Aorta (tissue), 5 donors: ENCODE measurements at regions not wholly inside any gene's neighbourhood (a gene's known extent, or its start where the extent isn't known, plus 50 kb on each side); places are given as distances from the start of the nearest gene placed in this dataset.
"Not testable (repeated sequence)": the region's sequence is repeated elsewhere in the genome, so short reads cannot be mapped to it uniquely, and the experiment has no call there.

Experiments used
- ATAC-seq: fragments of 200-7000 bp; cut with Tn5 transposase; one replicate; pipeline ENCODE4 v1.9.1; 2022; ENCODE audit warnings: moderate library complexity; ENCODE audit not compliant: low FRiP score
- DNase-seq, 2 donors: peaks; one replicate each; pipeline ENCODE4 v3.0.0-alpha.2; 2020
- H3K27ac ChIP-seq, 2 donors: one replicate each; pipeline ENCODE4 v1.5.1; 2013; ENCODE audit warnings: low read length in 2 of 2, mild to moderate bottlenecking in 2 of 2, moderate library complexity in 2 of 2, control low read depth in 1 of 2, inconsistent platforms in 1 of 2, low read depth in 1 of 2
- H3K27me3 ChIP-seq, 2 donors: one replicate each; pipeline ENCODE4 v1.6.1; 2013; ENCODE audit warnings: control low read depth in 1 of 2, low read length in 1 of 2, mild to moderate bottlenecking in 1 of 2, moderate library complexity in 1 of 2; ENCODE audit not compliant: insufficient read depth in 2 of 2, control insufficient read depth in 1 of 2
- H3K36me3 ChIP-seq, 2 donors: one replicate each; pipeline ENCODE4 v1.6.1; 2013; ENCODE audit warnings: control low read depth in 1 of 2, low read length in 1 of 2, mild to moderate bottlenecking in 1 of 2; ENCODE audit not compliant: insufficient read depth in 2 of 2, control insufficient read depth in 1 of 2
- H3K4me1 ChIP-seq, 2 donors: one replicate each; pipeline ENCODE4 v1.6.1; 2013; ENCODE audit warnings: low read length in 2 of 2, control low read depth in 1 of 2, mild to moderate bottlenecking in 1 of 2, moderate library complexity in 1 of 2; ENCODE audit not compliant: insufficient read depth in 2 of 2, control insufficient read depth in 1 of 2
- H3K4me3 ChIP-seq, 2 donors: one replicate each; pipeline ENCODE4 v1.5.1; 2013; ENCODE audit warnings: low read length in 2 of 2, control low read depth in 1 of 2, mild to moderate bottlenecking in 1 of 2
- H3K9me3 ChIP-seq: one replicate; pipeline ENCODE4 v1.6.1; 2013; ENCODE audit warnings: mild to moderate bottlenecking, low read length; ENCODE audit not compliant: control insufficient read depth
- WGBS, 2 donors: extraction: QIAGEN DNeasy Blood & Tissue Kit; methylation state at CpG; one replicate each; pipeline ENCODE4 v1.1.7; 2013; 5-methylcytosine and 5-hydroxymethylcytosine counted together
- intact Hi-C, 2 donors: fragments of 100-400 bp; cut with DNase I; formaldehyde crosslinking; loops; one replicate each; pipeline versions ENCODE4 v1.14.2 to v1.15.0; 2022
- donor health status: healthy with polysubstance abuse.
- donor health status: Bipolar disorder and iron deficiency.
- donor health status: DM: no; HTN: no; CAD: no.
- donor health status: DM: no; HTN: no; CAD: no.
- donor health status: DM: yes; HTN: yes; CAD: no.

- H3K4me1 ChIP-seq, H3K36me3 ChIP-seq, H3K27me3 ChIP-seq, ATAC-seq, H3K27ac ChIP-seq, intact Hi-C loops, H3K9me3 ChIP-seq, H3K4me3 ChIP-seq, DNase-seq: not testable (repeated sequence)
- 58 to 80% methylated on average over 3 of the region's 3 CpGs for WGBS, 2 donors
Measured at GRCh38 chr7:32768866-32769510, 122.6 kb downstream of the KBTBD2 start.

- H3K27ac ChIP-seq, DNase-seq, H3K9me3 ChIP-seq, H3K27me3 ChIP-seq, H3K4me1 ChIP-seq, intact Hi-C loops, ATAC-seq, H3K4me3 ChIP-seq, H3K36me3 ChIP-seq: not testable (repeated sequence)
- WGBS, 2 donors: 93% methylated on average over 1 of the region's 1 CpG
Measured at GRCh38 chr7:32768338-32768737, 123.2 kb downstream of the KBTBD2 start.

GRCh38 chr7:32765649-32766251 is 125.8 kb downstream of the KBTBD2 start:
- H3K27ac ChIP-seq, H3K36me3 ChIP-seq, DNase-seq, H3K9me3 ChIP-seq, ATAC-seq, intact Hi-C loops, H3K4me1 ChIP-seq, H3K27me3 ChIP-seq, H3K4me3 ChIP-seq: not testable (repeated sequence)
- WGBS, 2 donors: 24 to 26% methylated on average over 4 of the region's 4 CpGs

- no peaks in the 10 kb centered on the region for H3K4me1 ChIP-seq
- no peaks in the 10 kb centered on the region for H3K9me3 ChIP-seq
- no peak overlapping the region for H3K27ac ChIP-seq
- ATAC-seq (no peak), DNase-seq (no peak)
- H3K4me3 ChIP-seq: no peak overlapping the region
- intact Hi-C loops: no loop called here
- no peaks in the 10 kb centered on the region for H3K36me3 ChIP-seq
- 86 to 90% methylated on average over 3 of the region's 3 CpGs for WGBS, 2 donors
- H3K27me3 ChIP-seq: no peaks in the 10 kb centered on the region
Measured at GRCh38 chr7:32765185-32765584, 126.4 kb downstream of the KBTBD2 start.

GRCh38 chr7:32762925-32763293 is 128.7 kb downstream of the KBTBD2 start:
- no peaks in the 10 kb centered on the region for H3K4me1 ChIP-seq
- WGBS, 2 donors: 68 to 79% methylated on average over 23 of the region's 23 CpGs
- ATAC-seq (no peak), DNase-seq (peak in 1 of 2 donors; percentile 33)
- intact Hi-C loops: no loop called here
- H3K9me3 ChIP-seq: no peaks in the 10 kb centered on the region
- no peaks in the 10 kb centered on the region for H3K27me3 ChIP-seq
- no peaks in the 10 kb centered on the region for H3K36me3 ChIP-seq
- no peak overlapping the region for H3K4me3 ChIP-seq
- H3K27ac ChIP-seq: no peak overlapping the region

GRCh38 chr7:32762206-32762924 is 129.2 kb downstream of the KBTBD2 start:
- H3K9me3 ChIP-seq, H3K36me3 ChIP-seq, ATAC-seq, intact Hi-C loops, H3K27me3 ChIP-seq, H3K4me1 ChIP-seq, H3K27ac ChIP-seq, H3K4me3 ChIP-seq, DNase-seq: not testable (repeated sequence)
- WGBS, 2 donors: 58 to 70% methylated on average over 22 to 26 of the region's 29 CpGs

- Histone ChIP-seq H3K27me3 (no peaks in the 10 kb centered on the region), H3K27ac (no peak overlapping the region), H3K9me3 (no peaks in the 10 kb centered on the region), H3K4me3 (no peak overlapping the region), H3K36me3 (no peaks in the 10 kb centered on the region), H3K4me1 (no peaks in the 10 kb centered on the region)
- WGBS, 2 donors: 46 to 53% methylated on average over 44 to 46 of the region's 46 CpGs
- no peak for DNase-seq
- ATAC-seq: no peak
- intact Hi-C loops: no loop called here
Measured at GRCh38 chr7:32761451-32762205, 129.9 kb downstream of the KBTBD2 start.

- intact Hi-C loops, ATAC-seq, H3K9me3 ChIP-seq, H3K27ac ChIP-seq, DNase-seq, H3K36me3 ChIP-seq, H3K27me3 ChIP-seq, H3K4me1 ChIP-seq, H3K4me3 ChIP-seq: not testable (repeated sequence)
- WGBS, 2 donors: 94% methylated on average over 4 to 5 of the region's 5 CpGs
Measured at GRCh38 chr7:32760755-32761154, 130.8 kb downstream of the KBTBD2 start.
